GM13976 (cell line): ENCODE measurements at regions not wholly inside any gene's neighbourhood (a gene's known extent, or its start where the extent isn't known, plus 50 kb on each side); places are given as distances from the start of the nearest gene placed in this dataset.
A peak's percentile ranks its signal among the peaks of the same experiment; 100 is the strongest.
"Not testable (repeated sequence)": the region's sequence is repeated elsewhere in the genome, so short reads cannot be mapped to it uniquely, and the experiment has no call there.

Source experiments
- DNase-seq: peaks from one replicate; pipeline ENCODE4 v3.0.0; 2012; ENCODE audit warnings: low spot score
- in situ Hi-C: fragments of 300-500 bp; cut with MboI; formaldehyde crosslinking; loops from one replicate; pipeline ENCODE4 v1.12.0; 2022; ENCODE audit warnings: low sequenced_read_pairs, mixed read lengths, inconsistent platforms; ENCODE audit not compliant: unreplicated experiment
- TF ChIP-seq, protein P1 (sequence below): IDR thresholded peaks from 2 replicates; pipeline ENCODE4 v1.5.1; 2012; ENCODE audit warnings: borderline replicate concordance, mild to moderate bottlenecking; ENCODE audit not compliant: insufficient read depth; ENCODE audit errors: extremely low read depth, missing control alignments, control extremely low read depth

DNA sequence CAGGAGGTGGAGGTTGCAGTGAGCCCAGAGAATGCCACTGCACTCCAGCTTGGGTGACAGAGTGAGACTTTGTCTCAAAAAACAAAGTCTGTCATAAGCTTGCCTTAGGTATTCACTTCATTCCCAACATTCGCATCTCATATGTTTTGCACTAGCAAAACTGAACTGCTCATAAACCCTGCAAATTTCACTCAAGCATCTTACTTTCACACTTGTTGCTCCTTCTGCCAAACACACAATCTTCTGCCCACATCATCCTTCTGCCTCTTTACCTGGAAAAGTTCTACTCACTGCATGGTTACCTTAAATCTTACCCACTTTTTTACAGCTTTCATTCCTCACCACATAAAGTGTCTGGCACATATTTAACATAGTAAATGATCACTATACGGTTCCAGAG lies 152.5 kb downstream of the USP22 start:
- TF ChIP-seq, protein P1, sequence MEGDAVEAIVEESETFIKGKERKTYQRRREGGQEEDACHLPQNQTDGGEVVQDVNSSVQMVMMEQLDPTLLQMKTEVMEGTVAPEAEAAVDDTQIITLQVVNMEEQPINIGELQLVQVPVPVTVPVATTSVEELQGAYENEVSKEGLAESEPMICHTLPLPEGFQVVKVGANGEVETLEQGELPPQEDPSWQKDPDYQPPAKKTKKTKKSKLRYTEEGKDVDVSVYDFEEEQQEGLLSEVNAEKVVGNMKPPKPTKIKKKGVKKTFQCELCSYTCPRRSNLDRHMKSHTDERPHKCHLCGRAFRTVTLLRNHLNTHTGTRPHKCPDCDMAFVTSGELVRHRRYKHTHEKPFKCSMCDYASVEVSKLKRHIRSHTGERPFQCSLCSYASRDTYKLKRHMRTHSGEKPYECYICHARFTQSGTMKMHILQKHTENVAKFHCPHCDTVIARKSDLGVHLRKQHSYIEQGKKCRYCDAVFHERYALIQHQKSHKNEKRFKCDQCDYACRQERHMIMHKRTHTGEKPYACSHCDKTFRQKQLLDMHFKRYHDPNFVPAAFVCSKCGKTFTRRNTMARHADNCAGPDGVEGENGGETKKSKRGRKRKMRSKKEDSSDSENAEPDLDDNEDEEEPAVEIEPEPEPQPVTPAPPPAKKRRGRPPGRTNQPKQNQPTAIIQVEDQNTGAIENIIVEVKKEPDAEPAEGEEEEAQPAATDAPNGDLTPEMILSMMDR = no peak
- in situ Hi-C loops = no loop called here
- DNase-seq = no peak

DNA sequence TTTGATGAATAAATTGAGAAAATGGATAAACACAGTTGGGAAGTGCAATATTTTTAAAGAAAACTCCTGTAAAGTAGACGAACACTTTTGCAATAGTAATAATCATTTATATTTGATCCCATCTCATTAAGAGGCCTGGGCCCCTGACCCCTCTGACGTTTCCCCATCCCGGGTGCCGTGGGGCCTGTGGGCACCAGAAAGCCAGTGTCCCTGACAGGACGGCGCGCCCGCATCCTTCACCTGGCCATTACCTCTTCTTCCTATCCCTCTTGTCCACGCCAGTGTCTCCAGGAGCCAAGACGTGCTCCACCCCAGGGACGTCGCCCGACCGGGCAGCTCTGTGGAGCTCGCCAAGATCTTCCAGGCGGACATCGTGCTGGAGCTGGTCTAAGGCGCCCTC lies 147.4 kb downstream of the USP22 start:
- in situ Hi-C loops = not testable (repeated sequence)

DNA sequence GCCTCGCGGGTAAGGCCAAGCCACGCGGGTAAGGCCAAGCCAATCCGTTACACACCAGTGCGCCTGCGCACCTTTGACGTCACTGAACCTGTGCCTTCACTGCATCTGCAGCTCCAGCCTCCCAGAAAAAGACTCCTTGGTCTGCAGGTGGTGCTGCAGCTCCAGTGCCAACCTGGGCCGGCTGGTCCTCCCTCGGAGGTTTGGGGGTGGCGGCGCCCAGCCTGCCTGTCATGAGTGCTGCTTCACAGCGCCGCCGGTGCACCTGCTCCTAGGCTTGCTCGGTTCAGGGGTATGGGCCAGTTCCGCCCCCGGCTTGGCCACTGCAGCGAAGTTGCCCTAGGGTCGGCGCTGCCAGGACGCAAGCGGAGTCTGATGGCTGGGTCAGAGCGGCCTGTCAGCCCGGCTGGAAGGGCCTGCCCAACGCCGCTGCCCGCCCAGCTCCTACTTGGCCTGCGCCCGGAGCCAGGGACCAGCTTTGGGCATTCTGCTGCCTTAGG lies 146.6 kb downstream of the USP22 start:
- DNase-seq = peak; percentile 31
- TF ChIP-seq, protein P1 = peak; percentile 10
- in situ Hi-C loops = no loop called here

More for the DNA sequence above, 147.4 kb downstream of the USP22 start:
- DNase-seq = not testable (repeated sequence)

DNA sequence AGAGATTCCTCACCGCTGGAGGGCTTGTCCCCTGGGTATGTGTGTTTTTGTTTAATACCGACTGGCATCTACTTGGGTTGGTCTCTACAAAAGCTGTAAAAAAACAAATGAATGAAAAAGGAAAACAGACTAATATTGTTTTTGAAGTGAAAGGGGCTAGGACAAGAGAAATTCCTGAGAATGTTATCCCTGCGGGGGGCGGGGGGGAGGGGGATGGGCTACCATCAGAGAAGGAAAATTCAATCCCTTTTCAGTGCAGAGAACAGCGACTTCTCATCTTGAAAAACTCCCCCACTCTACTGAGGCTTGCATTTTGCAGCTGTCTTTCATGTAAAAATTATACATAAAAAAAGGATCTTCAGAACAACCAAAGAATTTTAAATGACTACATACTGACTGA lies 144.1 kb downstream of the USP22 start:
- DNase-seq, in situ Hi-C loops: not testable (repeated sequence)

DNA sequence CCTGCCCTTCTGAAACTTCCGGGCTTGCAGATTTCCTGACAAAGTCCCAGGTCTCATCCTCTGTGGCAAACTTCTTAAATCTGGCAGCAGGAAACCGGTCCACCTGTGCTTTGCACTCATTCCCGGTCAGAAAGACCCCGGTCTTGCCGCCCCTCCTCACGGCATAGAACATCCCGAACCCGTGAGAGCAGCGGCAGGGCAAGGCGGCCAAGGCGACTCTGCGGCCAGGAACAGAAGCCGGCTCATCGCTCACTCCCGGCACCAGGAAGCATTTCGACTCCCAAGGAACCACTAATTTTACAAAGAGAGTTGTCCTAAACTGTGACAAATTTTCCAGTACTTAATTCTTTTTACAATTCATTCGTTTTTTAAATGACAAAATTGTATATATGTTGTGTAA lies 140.3 kb downstream of the USP22 start:
- in situ Hi-C loops, DNase-seq: not testable (repeated sequence)

DNA sequence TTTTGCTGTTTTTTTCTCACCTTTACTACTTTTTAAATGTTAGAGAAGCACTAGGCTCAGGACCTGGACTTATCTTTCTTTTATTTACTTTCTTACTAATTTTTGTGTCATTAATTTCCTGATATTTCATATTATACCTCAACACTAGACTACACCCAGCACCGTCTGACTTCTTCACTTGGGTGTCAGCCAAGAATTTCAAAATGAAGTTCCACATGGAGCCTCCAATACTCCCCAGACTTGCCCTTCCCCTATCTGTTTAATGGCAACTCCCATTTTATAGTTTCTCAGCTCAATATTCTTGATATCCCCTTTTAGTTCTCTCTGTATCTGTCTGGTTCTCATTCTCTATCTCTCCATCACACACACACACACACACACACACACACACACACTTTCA lies 139.3 kb downstream of the USP22 start:
- DNase-seq = not testable (repeated sequence)

DNA sequence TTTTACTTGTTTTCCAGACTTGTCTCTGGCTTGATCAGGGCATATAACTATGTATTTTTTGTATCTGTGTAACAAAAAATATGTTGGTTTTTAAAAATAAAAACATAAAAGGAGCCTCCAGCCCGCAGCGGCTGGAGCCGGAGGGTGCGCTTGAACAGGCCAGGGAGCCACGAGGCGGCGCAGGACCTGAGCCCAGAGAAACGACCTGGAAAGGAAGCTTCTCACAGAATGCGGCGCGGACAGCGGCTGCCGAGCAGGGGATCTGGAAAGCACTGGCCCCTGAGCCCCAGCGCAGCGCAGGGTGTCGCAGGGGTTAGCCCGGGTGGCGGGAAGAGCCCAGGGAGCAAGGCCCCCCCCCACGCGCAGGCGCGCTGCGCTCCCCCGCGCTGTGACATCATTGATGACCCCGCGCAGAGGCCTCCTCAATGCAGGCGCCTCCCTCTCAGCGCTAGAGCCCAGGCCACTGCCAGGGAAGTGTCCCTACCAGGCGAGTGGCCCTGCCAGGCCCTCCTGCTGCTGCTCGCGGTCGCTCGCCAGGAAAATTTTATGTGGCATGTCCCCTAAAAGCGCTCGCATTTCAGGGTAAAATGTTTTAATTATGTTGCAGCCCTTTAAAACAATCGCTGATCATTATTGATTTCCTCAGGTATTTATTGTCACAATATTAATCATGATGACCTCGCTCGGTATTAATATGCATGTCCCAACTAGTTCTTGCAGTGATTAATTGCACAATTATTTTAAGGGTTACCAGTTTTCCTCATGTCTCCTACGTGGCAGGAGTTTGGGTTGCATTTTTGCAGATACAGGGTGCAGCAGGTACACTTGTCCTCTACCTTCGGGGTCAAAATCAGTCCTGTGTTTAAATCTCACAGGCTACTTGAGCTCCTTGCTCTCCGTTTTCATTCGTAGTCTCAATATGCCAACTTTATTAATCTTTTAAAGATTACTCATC lies 134.2 kb downstream of the USP22 start:
- DNase-seq = peak; percentile 95
- TF ChIP-seq, protein P1 = peak; percentile 51
- in situ Hi-C loops = no loop called here

More for the DNA sequence above, 139.3 kb downstream of the USP22 start:
- in situ Hi-C loops = not testable (repeated sequence)

DNA sequence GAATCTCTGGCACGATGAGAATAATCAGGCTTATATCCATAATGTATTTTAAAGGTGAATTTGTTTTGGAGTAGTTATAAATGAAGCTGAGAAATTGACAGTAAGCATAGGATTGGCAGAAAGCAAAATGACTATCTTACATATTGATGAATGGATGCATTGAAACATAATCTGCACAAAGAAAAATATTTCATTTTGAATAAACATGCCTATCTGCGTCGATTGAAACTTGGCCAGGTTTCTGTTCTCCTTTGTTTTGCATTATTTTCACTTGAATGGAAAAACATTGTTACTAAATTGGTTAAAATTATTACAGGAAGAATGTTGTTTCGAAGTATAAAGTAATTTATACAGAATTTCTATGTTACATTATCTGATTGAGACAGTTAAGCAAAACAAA lies 128.2 kb downstream of the USP22 start:
- TF ChIP-seq, protein P1 = no peak
- in situ Hi-C loops = no loop called here

DNA sequence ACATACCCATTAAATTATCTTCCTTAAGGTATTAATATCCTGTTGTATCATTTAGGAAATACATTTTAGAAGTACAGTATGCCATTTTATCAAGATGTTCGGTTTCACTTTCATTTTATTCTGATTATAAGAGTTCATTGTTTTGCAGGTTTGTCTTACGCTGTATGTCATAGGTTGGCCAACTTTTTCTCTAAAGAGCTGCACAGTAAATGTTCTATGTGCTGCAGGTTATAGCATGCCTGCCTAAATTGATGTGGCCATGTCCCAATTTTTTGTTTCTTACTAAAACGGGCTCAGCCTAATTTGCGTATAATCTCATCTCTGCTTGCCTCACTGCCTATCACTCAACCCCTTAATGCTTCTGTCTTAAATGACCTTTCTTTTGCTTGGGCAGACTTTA lies 126.4 kb downstream of the USP22 start:
- TF ChIP-seq, protein P1 = no peak
- no peak for DNase-seq

More for the DNA sequence above, 128.2 kb downstream of the USP22 start:
- no peak for DNase-seq

DNA sequence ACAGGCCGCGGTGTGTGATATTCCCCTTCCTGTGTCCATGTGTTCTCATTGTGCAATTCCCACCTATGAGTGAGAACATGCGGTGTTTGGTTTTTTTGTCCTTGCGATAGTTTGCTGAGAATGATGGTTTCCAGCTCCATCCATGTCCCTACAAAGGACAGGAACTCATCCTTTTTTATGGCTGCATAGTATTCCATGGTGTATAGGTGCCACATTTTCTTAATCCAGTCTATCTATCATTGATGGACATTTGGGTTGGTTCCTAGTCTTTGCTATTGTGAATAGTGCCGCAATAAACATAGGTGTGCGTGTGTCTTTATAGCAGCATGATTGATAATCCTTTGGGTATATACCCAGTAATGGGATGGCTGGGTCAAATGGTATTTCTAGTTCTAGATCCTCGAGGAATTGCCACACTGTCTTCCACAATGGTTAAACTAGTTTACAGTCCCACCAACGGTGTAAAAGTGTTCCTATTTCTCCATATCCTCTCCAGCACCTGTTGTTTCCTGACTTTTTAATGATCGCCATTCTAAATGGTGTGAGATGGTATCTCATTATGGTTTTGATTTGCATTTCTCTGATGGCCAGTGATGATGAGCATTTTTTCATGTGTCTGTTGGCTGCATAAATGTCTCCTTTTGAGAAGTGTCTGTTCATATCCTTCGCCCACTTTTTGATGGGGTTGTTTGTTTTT lies 125.1 kb downstream of the USP22 start:
- DNase-seq, in situ Hi-C loops: not testable (repeated sequence)

More for the DNA sequence above, 126.4 kb downstream of the USP22 start:
- in situ Hi-C loops = no loop called here
